ENCODE measurements at regions not wholly inside any gene's neighbourhood (a gene's known extent, or its start where the extent isn't known, plus 50 kb on each side); places are given as distances from the start of the nearest gene placed in this dataset.

DNA sequence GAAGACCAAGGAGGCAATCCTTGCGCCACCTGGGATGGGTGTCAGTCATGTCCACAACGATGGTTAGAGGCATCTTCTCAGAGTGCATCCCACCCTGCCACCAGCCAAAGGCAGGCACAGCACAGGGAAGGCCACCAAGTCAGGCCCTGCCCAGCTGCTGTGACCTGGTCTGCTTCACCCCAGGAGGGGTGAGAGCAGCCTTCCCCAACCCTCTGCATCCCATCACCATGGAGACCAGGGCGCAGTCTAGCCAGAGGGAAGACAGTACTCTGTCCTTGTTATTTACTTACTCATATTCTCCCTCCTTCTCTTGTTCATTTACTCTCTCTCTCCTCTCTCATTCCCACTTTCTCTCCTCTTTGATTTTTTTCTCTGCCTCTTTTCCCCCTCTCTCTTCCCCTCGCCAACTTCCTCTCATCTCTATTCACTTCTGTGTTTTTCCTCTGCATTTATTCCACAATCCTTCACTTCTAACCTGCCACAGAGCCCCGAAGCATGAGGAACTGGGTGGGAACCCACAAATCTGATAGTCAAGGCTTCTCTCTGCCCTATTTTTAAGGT is 749.4 kb downstream of the UQCRFS1 start:
- Histone ChIP-seq H3K79me2 (ENCODE audit: insufficient read depth, low read length) (no peaks in the 10 kb centered on the region), H3K27me3 (ENCODE audit: insufficient read depth, low read length) (no peaks in the 10 kb centered on the region), H3K9me3 (ENCODE audit: low read depth, low read length) (no peaks in the 10 kb centered on the region), H2AFZ (ENCODE audit: low read length) (no peak overlapping the region), H3K4me3 (ENCODE audit: insufficient read depth, low read length) (no peak overlapping the region), H3K36me3 (ENCODE audit: insufficient read depth, low read length) (no peaks in the 10 kb centered on the region), H4K20me1 (ENCODE audit: insufficient read depth, low read length) (no peaks in the 10 kb centered on the region), H3K4me2 (ENCODE audit: insufficient read depth, low read length) (no peak overlapping the region), H3K4me1 (ENCODE audit: insufficient read depth, low read length) (peaks cover 5% of the 10 kb centered on the region), H3K27ac (ENCODE audit: low read depth, low read length) (no peak overlapping the region)
- no peak for DNase-seq (ENCODE audit: insufficient read length, low spot score, missing footprints)
- TF ChIP-seq, protein P1, sequence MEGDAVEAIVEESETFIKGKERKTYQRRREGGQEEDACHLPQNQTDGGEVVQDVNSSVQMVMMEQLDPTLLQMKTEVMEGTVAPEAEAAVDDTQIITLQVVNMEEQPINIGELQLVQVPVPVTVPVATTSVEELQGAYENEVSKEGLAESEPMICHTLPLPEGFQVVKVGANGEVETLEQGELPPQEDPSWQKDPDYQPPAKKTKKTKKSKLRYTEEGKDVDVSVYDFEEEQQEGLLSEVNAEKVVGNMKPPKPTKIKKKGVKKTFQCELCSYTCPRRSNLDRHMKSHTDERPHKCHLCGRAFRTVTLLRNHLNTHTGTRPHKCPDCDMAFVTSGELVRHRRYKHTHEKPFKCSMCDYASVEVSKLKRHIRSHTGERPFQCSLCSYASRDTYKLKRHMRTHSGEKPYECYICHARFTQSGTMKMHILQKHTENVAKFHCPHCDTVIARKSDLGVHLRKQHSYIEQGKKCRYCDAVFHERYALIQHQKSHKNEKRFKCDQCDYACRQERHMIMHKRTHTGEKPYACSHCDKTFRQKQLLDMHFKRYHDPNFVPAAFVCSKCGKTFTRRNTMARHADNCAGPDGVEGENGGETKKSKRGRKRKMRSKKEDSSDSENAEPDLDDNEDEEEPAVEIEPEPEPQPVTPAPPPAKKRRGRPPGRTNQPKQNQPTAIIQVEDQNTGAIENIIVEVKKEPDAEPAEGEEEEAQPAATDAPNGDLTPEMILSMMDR (IDR thresholded peaks at IDR 0.05; ENCODE audit: extremely low read depth, low read depth, low read length) = no peak

DNA sequence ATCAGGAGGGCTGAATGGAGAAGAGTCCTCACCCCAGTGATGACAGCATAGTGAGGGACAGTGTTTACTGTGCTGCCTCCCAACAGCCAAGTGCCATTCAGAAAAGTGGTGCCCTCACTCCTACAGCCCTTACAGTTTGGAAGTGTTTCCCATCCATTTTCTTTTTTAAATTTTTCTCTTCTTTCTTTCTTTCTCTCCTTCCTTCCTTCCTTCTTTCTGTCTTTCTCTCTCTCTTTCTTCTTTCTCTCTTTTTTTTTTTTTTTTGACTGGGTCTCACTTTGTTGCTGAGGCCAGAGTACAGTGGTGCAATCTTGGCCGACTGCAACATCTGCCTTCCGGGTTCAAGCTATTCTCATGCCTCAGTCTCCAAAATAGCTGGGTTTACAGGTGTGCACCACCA is 755.3 kb downstream of the UQCRFS1 start:
- TF ChIP-seq, protein P1 (IDR thresholded peaks at IDR 0.05; ENCODE audit: extremely low read depth, low read depth, low read length) = no peak
- H3K4me1 ChIP-seq (ENCODE audit: insufficient read depth, low read length) = no peaks in the 10 kb centered on the region
- no peaks in the 10 kb centered on the region for H4K20me1 ChIP-seq (ENCODE audit: insufficient read depth, low read length)
- H3K4me3 ChIP-seq (ENCODE audit: insufficient read depth, low read length) = no peak overlapping the region
- no peaks in the 10 kb centered on the region for H3K27me3 ChIP-seq (ENCODE audit: insufficient read depth, low read length)
- no peaks in the 10 kb centered on the region for H3K36me3 ChIP-seq (ENCODE audit: insufficient read depth, low read length)
- DNase-seq (ENCODE audit: insufficient read length, low spot score, missing footprints) = no peak
- no peaks in the 10 kb centered on the region for H3K9me3 ChIP-seq (ENCODE audit: low read depth, low read length)
- no peaks in the 10 kb centered on the region for H3K79me2 ChIP-seq (ENCODE audit: insufficient read depth, low read length)
- H3K4me2 ChIP-seq (ENCODE audit: insufficient read depth, low read length) = no peak overlapping the region
- H3K27ac ChIP-seq (ENCODE audit: low read depth, low read length) = no peak overlapping the region
- H2AFZ ChIP-seq (ENCODE audit: low read length) = no peak overlapping the region

DNA sequence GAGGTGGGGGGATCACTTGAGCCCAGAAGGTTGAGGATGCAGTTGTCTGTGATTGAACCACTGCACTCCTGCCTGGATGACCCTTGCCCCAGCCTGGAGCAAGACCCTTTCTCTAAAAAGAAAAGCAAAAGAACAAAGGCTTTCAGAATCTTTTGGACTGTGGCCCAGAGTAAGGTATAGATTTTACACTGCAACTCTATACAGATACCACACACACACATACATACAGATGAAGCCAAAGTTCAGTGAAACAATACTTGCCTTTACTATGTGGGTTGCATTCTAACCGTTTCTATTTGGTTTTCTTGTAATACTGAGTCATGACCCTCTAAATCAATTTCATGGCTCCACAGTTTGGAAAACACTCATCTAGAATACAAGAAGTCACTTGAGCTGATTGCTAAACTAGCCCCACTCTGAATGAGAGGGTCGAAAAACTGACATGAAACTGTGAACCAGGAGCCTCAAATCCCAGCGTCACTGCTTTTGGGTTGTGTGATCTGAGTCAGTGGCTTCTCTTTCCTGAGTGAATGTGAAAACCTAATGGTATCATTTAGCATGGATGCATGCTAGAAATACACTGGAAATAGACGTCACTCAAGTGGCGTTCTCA is 756.1 kb downstream of the UQCRFS1 start:
- Histone ChIP-seq H3K4me2 (ENCODE audit: insufficient read depth, low read length) (no peak overlapping the region), H3K79me2 (ENCODE audit: insufficient read depth, low read length) (no peaks in the 10 kb centered on the region), H3K9me3 (ENCODE audit: low read depth, low read length) (no peaks in the 10 kb centered on the region), H3K36me3 (ENCODE audit: insufficient read depth, low read length) (no peaks in the 10 kb centered on the region), H3K27ac (ENCODE audit: low read depth, low read length) (no peak overlapping the region), H2AFZ (ENCODE audit: low read length) (no peak overlapping the region), H4K20me1 (ENCODE audit: insufficient read depth, low read length) (no peaks in the 10 kb centered on the region), H3K4me3 (ENCODE audit: insufficient read depth, low read length) (no peak overlapping the region), H3K4me1 (ENCODE audit: insufficient read depth, low read length) (no peaks in the 10 kb centered on the region), H3K27me3 (ENCODE audit: insufficient read depth, low read length) (no peaks in the 10 kb centered on the region)
- peak; percentile 55 for DNase-seq (ENCODE audit: insufficient read length, low spot score, missing footprints)
- TF ChIP-seq, protein P1 (IDR thresholded peaks at IDR 0.05; ENCODE audit: extremely low read depth, low read depth, low read length) = no peak

DNA sequence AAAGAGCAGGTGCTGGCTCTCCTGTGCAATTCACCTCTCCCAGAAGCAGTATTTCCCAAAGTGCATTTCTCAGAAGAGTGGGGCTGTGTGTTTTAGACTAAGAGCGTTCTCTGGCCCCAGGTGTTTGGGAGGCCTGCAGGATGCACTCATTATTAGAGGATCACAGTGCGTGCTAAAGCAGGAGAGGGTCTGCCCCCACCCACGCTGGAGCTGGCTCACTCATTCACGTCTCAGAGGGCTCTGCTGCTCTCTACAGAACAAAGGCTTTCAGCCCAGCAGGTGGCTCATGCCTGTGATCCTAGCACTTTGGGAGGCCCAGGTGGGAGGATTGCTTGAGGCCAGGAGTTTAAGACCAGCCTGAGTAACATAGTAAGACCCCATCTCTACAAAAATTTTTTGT is 756.7 kb downstream of the UQCRFS1 start:
- Histone ChIP-seq H3K27me3 (ENCODE audit: insufficient read depth, low read length) (no peaks in the 10 kb centered on the region), H3K36me3 (ENCODE audit: insufficient read depth, low read length) (no peaks in the 10 kb centered on the region), H2AFZ (ENCODE audit: low read length) (no peak overlapping the region), H3K4me1 (ENCODE audit: insufficient read depth, low read length) (no peaks in the 10 kb centered on the region), H3K4me2 (ENCODE audit: insufficient read depth, low read length) (no peak overlapping the region), H4K20me1 (ENCODE audit: insufficient read depth, low read length) (no peaks in the 10 kb centered on the region), H3K79me2 (ENCODE audit: insufficient read depth, low read length) (no peaks in the 10 kb centered on the region), H3K4me3 (ENCODE audit: insufficient read depth, low read length) (no peak overlapping the region), H3K9me3 (ENCODE audit: low read depth, low read length) (no peaks in the 10 kb centered on the region), H3K27ac (ENCODE audit: low read depth, low read length) (no peak overlapping the region)
- TF ChIP-seq, protein P1 (IDR thresholded peaks at IDR 0.05; ENCODE audit: extremely low read depth, low read depth, low read length) = no peak
- no peak for DNase-seq (ENCODE audit: insufficient read length, low spot score, missing footprints)

Measured in osteoblast (primary cell).